ENCODE measurements at regions not wholly inside any gene's neighbourhood (a gene's known extent, or its start where the extent isn't known, plus 50 kb on each side); places are given as distances from the start of the nearest gene placed in this dataset.
"Not testable (repeated sequence)": the region's sequence is repeated elsewhere in the genome, so short reads cannot be mapped to it uniquely, and the experiment has no call there.

DNA sequence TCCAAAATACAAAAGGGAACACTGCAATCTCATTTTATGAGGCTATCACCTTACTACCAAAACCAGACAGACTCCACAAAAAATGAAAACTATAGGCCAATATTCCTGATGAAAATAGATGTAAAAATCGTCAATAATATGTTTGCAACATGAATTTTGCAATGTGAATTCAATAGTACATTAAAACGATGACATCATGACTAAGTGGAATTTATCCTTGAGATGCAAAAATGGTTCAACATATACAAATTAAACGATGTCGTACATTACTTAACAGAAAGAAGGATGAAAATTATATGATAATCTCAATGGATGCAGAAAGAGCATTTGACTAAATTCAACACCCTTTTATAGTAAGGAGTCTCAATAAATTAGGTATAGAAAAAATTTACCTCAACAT lies 123.0 kb downstream of the AREG start:
- H3K36me3 ChIP-seq = no peaks in the 10 kb centered on the region
- DNase-seq = no peak
- H3K9me3 ChIP-seq (ENCODE audit: severe bottlenecking) = no peaks in the 10 kb centered on the region
- no peak overlapping the region for H3K27ac ChIP-seq
- TF ChIP-seq, protein P1, sequence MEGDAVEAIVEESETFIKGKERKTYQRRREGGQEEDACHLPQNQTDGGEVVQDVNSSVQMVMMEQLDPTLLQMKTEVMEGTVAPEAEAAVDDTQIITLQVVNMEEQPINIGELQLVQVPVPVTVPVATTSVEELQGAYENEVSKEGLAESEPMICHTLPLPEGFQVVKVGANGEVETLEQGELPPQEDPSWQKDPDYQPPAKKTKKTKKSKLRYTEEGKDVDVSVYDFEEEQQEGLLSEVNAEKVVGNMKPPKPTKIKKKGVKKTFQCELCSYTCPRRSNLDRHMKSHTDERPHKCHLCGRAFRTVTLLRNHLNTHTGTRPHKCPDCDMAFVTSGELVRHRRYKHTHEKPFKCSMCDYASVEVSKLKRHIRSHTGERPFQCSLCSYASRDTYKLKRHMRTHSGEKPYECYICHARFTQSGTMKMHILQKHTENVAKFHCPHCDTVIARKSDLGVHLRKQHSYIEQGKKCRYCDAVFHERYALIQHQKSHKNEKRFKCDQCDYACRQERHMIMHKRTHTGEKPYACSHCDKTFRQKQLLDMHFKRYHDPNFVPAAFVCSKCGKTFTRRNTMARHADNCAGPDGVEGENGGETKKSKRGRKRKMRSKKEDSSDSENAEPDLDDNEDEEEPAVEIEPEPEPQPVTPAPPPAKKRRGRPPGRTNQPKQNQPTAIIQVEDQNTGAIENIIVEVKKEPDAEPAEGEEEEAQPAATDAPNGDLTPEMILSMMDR (IDR thresholded peaks at IDR 0.05; ENCODE audit: low read depth, low read length) = no peak
- H3K4me3 ChIP-seq (ENCODE audit: low read depth, low read length) = no peak overlapping the region
- H3K27me3 ChIP-seq (ENCODE audit: insufficient read depth, low read depth, severe bottlenecking) = no peaks in the 10 kb centered on the region

DNA sequence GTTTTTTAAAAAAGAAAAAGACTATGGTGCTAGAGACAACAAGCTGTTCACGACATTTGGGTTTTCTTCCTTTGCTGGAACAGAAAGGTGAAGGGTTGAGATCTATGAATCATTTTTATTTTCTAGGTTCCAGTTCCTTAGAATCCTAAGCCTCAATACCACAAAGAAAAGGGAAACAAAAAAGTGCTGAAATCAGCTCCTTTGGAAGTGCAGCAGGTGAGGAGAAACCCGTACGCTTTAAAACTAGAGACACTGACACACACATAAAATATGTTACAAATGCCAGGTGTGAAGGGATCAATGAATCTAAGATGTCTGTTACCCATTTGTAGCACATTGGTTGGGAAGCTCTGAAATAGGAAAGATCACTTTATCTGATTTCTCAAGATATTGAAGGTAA lies 125.2 kb downstream of the AREG start:
- DNase-seq = no peak
- TF ChIP-seq, protein P1 (IDR thresholded peaks at IDR 0.05; ENCODE audit: low read depth, low read length) = no peak
- H3K4me3 ChIP-seq (ENCODE audit: low read depth, low read length) = no peak overlapping the region
- no peak overlapping the region for H3K27ac ChIP-seq
- H3K36me3 ChIP-seq = no peaks in the 10 kb centered on the region
- H3K9me3 ChIP-seq (ENCODE audit: severe bottlenecking) = no peaks in the 10 kb centered on the region
- no peaks in the 10 kb centered on the region for H3K27me3 ChIP-seq (ENCODE audit: insufficient read depth, low read depth, severe bottlenecking)

DNA sequence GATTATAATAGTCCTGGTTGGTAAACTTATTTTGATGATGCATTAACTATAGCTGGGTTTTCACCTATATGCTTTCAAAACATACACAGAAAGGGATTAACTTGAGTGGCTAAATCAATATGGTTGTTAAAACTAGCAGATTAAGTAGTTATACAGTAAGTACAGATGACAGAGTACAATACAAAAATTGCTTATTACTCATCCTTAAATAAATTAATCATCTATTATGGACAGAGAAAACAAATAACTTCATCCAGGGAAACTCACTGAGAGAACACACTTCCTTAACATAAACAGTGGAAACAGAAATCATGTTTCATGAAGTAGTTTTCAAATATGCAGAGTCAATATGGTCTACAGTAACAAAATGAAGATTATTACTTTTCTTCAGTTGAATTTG lies 133.4 kb downstream of the AREG start:
- Histone ChIP-seq H3K4me3 (ENCODE audit: low read depth, low read length) (no peak overlapping the region), H3K9me3 (ENCODE audit: severe bottlenecking) (no peaks in the 10 kb centered on the region), H3K36me3 (no peaks in the 10 kb centered on the region), H3K27ac (no peak overlapping the region), H3K27me3 (ENCODE audit: insufficient read depth, low read depth, severe bottlenecking) (no peaks in the 10 kb centered on the region)
- TF ChIP-seq, protein P1 (IDR thresholded peaks at IDR 0.05; ENCODE audit: low read depth, low read length) = no peak
- no peak for DNase-seq

DNA sequence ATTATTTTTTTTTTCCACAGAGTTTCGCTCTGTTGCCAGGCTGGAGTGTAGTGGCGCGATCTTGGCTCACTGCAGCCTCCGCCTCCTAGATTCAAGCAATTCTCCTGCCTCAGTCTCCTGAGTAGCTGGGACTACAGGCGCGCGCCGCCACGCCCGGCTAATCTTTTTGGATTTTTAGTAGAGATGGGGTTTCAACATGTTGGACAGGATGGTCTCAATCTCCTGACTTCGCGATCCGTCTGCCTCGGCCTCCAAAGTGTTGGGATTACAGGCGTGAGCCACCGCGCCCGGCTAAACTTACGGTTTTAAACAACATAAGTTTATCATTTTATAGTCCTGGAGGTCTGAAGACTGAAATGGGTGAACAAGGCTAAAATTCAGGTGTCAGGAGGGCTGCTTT lies 133.9 kb downstream of the AREG start:
- H3K27me3 ChIP-seq (ENCODE audit: insufficient read depth, low read depth, severe bottlenecking); H3K36me3 ChIP-seq; H3K9me3 ChIP-seq (ENCODE audit: severe bottlenecking); H3K4me3 ChIP-seq (ENCODE audit: low read depth, low read length); H3K27ac ChIP-seq; DNase-seq: not testable (repeated sequence)

DNA sequence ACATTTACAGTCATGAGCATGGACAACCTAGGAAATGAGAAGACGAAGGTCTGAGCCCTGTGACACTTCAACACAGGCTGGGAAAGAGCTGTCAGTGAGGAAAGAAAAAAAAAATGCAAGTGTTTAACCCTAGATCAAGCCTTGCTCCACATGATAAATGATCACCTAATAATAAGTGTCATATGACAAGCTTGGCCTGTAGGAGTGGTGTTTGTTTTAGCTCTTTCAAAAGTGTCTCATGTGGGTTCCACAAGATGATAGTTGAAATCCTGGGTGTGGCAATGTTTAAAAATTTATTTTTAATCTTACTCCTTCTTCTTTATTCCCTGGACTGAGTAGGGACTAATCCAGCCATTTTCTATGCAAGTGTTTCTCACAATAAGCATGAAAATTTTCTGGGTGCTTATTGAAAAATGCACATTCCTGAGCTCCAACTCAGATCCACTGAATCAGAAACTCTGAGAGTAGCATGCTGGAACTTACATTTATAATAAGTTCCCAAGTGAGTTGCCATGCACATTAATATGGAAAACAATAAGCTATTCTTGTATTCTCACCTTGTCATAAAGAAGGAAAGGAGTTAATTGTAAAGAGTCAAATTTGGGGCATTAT lies 138.3 kb downstream of the AREG start:
- Histone ChIP-seq H3K9me3 (ENCODE audit: severe bottlenecking) (no peaks in the 10 kb centered on the region), H3K27me3 (ENCODE audit: insufficient read depth, low read depth, severe bottlenecking) (no peaks in the 10 kb centered on the region), H3K27ac (no peak overlapping the region), H3K4me3 (ENCODE audit: low read depth, low read length) (no peak overlapping the region), H3K36me3 (no peaks in the 10 kb centered on the region)
- TF ChIP-seq, protein P1 (IDR thresholded peaks at IDR 0.05; ENCODE audit: low read depth, low read length) = no peak
- no peak for DNase-seq

DNA sequence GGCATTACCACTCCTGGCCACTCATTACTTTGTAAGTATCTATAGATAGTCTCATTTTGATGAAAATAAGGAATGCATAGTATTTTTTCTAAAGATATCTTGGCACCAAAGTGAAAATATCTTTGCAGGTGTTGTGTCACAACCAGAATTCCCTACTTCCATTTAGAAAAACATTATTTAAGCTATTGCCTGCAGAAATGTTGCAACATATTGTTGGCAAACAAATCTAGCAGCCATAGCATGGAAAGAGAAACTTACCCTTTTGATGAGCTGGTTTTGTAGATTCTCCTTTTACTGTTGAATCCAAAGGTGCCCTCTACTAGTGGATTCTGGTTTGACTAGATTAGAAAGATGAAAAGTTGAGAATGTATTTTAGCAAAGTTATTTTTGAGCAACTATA lies 138.8 kb downstream of the AREG start:
- no peaks in the 10 kb centered on the region for H3K9me3 ChIP-seq (ENCODE audit: severe bottlenecking)
- no peak for DNase-seq
- H3K4me3 ChIP-seq (ENCODE audit: low read depth, low read length) = no peak overlapping the region
- TF ChIP-seq, protein P1 (IDR thresholded peaks at IDR 0.05; ENCODE audit: low read depth, low read length) = no peak
- no peaks in the 10 kb centered on the region for H3K36me3 ChIP-seq
- H3K27ac ChIP-seq = no peak overlapping the region
- no peaks in the 10 kb centered on the region for H3K27me3 ChIP-seq (ENCODE audit: insufficient read depth, low read depth, severe bottlenecking)
